Right ventricle myocardium inferior (tissue), 1 donor: ENCODE measurements at regions not wholly inside any gene's neighbourhood (a gene's known extent, or its start where the extent isn't known, plus 50 kb on each side); places are given as distances from the start of the nearest gene placed in this dataset.

Experiments used
- ATAC-seq: fragments of 200-7000 bp; cut with Tn5 transposase; one replicate; pipeline ENCODE4 v1.9.1; 2020; ENCODE audit warnings: mild to moderate bottlenecking, moderate library complexity
- DNase-seq: peaks from one replicate; pipeline ENCODE4 v3.0.0; 2021; ENCODE audit errors: missing footprints
- intact Hi-C: fragments of 100-400 bp; cut with DNase I; formaldehyde crosslinking; loops from one replicate; pipeline ENCODE4 v1.11.0; 2022
- donor health status: DM: no; HTN: yes; CAD: no; lungs with severe emphysema.

DNA sequence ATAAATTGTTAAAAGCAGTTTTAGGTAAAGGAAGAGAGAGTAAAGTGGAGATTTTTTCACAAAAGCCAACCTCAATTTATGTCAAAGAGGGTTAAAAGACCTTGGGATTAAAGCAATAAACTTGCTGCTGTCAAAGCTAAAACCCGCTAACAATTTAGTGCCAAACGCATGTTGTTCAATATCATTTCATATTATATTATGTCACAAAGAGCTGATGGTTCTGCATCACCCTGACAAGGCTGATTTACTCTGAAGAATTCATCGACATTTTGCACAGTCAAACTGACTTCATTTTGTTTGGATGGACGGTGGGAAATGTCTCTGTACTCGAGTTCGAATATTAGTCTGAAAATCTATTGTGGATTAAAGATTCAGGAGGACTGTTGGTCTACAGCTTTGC lies 315.8 kb upstream of the TSHZ3 start:
- intact Hi-C loops, result no loop called here

DNA sequence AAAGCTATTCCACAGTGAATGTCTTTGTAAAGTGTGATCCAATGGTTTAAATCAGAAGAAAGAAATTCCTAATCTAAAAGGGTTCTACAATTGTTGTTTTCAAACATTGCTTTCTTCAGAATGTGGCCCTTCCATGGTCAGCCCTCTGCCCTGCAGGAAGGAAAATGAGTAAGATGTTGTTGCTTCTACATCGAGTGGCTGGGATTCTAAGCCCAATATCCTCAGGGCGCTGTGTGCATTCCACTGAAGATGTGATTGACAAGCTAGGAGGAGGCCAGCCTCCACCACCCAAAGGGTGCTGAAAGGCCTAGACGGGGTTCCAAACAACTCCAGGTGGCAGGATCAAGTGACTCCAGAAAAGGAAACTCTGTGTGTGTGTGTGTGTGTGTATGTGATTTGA lies 316.9 kb upstream of the TSHZ3 start:
- ATAC-seq, result no peak
- intact Hi-C loops, result no loop called here
- peak; percentile 69 for DNase-seq

More for the DNA sequence above, 315.8 kb upstream of the TSHZ3 start:
- ATAC-seq (no peak), DNase-seq (no peak)

DNA sequence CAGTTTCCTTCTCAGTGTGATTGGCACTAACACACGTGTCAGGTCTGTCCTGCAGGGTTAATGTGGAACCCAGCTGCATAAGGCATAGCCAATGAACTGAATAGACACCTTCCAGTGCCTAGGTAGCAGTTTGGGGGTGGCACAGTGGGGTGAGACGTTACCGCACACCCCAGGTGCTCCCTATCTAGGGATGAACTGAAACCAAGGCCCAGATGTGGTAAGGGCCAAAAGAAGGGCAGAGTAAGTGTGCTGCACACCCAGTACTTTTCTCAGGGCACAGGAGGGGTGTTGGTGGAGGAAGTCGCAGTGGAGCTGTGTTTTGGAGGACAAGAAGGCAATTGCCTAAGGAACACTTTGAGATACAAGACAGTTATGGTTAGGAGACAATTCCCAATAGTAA lies 317.9 kb upstream of the TSHZ3 start:
- no peak for DNase-seq
- intact Hi-C loops, result no loop called here
- no peak for ATAC-seq

DNA sequence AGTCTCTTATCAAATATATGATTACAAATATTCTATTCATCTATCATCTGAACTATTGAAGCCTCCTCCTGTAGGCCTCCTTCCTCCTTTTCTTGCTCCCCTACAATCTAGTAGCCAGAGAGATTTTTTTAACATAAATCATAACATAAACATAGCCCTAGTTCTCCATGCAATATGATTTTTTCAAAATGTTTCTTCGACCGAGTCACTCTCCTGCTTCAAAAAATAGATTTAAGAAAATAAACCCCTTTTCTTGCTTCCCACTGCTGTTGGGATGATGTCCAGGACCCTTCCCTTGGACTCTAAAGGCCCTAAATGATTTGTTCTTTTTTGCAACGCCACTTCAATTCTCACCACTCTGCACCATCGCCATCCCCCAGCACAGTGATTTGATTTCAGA lies 319.7 kb upstream of the TSHZ3 start:
- no peak for ATAC-seq
- DNase-seq, result no peak
- intact Hi-C loops, result no loop called here

DNA sequence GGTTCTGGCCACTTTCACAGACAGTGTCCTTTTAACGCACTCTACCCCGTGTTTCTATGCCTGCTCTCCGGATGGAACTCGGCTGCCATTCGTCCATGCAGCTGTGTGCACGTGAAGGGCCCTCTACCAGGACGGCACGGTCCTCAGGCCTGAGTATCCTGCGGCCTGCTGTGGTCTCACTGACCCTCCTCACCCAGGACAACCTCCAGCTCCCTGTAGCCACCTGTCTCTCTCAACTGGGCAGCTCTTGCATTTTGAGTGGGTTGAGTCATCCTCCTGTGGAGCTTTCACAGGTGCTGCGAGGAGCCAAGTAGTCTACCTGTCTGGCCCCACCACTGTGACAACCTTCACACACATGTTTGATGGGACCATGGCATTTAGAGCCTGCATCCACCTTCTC lies 321.7 kb upstream of the TSHZ3 start:
- no peak for ATAC-seq
- intact Hi-C loops, result no loop called here
- DNase-seq, result no peak

DNA sequence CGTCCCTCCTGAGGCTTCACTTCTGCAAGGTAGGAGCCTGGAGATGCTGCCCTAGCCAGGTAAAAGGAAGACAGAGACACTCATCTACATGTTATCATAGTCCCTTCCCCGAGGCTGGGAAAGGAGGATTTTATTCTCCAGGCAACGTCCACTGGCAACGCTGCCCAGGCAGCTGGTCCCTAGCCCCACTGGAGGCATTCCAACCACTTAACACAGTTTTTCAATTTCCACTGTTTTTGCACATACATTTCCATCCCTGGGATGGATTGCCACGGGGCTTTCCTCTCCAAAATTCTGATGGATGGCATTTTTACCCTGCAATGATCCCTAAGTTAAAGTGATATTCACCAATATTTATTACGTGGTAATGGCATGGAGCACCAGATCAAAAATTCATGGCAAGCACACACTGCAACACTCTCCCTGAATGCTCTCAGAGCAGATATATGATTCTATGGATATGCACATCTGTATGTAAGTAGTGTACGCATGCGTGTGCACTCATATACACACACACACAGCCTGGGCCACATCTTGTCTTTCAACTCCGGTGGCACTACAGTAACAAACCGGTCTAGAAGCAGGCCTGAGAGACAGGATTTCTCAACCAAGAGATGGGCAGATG lies 322.3 kb upstream of the TSHZ3 start:
- intact Hi-C loops, result no loop called here
- ATAC-seq, result no peak
- no peak for DNase-seq

DNA sequence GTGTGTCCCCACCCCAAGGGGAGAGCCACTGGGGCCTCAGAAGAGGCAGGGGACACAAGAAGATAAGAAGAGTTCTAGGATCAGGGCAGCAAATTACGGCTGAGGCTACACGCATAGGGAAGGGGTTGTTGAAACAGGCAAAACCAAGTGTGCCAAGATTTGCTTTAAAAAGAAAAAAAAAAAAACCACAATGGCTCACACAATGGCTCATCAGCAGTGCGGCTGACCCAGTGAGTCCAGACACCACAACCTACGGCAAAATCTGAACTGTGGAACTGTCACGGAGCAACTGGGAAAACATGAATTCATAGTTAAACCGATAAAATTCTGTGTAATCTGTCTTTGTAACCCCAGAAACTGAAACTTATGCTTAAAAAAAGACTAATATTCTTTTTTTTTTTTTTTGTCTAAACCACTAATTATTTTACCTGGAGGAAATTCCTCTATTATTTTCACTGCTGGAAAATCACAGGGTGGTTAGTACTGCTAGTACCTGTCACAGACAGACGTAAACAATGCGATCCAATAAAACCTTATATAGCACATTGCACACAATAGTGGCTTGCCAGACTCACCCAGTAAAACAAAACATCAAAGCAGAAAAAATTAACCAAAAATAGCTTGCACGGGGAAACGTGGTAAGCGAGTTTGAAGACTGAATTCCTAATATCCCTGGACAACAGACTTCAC lies 325.4 kb upstream of the TSHZ3 start:
- intact Hi-C loops, result no loop called here
- no peak for DNase-seq
- ATAC-seq, result no peak

DNA sequence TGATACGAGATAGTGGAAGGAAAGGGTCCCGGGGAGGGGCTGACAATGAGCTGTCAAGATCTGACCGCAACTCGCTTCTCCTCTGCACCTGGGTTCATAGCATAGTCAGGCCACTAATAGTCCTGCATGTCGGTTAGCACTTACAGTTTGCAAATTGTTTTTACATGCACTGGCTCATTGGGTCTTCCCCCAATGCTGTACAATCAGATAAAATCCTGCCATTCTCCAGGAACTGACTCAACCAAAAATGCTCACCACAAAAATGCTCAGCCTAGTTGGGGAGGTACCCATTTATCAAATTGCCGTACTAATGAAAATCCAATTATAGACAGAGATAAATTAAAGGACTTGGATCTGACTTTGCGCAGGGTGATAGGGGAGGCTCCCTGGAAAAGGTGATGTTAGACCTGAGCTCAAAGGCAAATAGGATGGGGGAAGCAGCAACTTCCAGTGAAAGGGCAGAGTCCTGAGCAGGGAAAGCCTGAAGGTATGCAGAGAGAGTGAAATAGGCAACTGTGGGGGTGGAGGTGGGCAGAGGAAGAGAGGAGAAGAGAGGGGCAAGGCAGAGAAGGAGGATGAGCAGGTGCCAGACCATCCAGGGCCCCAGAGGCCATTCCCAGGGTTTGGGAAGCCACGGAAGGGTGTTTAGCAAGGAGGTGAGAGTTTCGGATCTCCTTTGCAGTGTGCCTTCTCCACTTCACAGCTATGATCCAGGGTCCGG lies 326.1 kb upstream of the TSHZ3 start:
- intact Hi-C loops, result no loop called here
- DNase-seq (no peak), ATAC-seq (no peak)

DNA sequence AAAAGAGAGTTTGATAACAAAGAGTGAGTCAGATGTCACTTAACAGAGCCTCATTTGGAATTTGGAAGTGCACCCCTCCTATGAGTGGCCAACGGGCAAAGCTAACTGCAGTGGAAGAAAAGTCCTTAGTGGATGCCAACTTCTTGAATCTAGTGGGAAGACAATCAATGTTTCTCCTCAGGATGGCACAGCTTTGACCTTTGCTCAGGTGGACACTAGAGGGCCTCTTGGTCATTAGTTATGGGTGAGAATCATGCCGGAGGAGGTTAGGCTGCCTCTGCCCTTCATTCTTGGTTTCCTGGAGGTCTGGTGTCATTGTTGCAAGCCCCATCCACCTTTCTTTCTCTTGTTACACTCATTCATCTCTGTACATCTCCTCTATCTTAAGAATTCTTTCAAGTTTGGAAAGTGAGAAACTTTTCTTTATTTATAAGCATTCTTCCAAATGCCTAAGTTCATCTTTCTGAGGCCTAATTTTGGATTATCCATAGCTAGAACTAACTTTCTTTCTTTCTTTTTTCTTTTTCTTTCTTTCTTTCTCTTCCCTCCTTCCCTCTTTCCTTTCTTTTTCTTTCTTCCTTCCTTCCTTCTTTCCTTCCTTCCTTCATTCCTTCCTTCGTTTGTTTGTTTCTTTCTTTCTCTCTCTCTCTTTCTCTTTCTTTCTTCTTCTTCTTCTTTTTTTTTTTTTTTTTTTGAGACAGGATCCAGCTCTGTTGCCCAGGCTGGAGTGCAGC lies 327.2 kb upstream of the TSHZ3 start:
- intact Hi-C loops, result loop anchor here (1.0 to 2.0 kb wide), 2 partner anchors 365 to 548 kb away; no protein-coding TSS in a partner anchor
- ATAC-seq (no peak), DNase-seq (no peak)

DNA sequence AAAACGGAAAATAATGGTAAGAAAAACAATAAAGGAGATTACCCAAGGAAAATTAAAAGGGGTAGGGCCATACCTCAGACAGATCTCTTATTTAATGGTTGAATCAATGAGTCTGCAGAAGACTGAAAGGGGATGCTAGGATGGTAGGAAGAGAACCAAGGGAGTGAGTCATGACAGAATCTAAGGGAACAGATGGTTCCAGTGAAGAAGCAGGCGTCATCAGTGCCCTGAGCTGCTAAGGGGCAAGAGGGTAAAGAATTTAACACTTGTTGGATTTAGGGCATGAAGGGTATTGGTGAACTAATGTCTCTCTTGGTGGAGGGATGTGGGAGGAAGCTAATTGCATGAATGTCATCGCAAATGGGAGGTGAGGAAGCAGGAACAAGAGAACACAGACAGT lies 329.2 kb upstream of the TSHZ3 start:
- DNase-seq (no peak), ATAC-seq (no peak)
- intact Hi-C loops, result no loop called here

DNA sequence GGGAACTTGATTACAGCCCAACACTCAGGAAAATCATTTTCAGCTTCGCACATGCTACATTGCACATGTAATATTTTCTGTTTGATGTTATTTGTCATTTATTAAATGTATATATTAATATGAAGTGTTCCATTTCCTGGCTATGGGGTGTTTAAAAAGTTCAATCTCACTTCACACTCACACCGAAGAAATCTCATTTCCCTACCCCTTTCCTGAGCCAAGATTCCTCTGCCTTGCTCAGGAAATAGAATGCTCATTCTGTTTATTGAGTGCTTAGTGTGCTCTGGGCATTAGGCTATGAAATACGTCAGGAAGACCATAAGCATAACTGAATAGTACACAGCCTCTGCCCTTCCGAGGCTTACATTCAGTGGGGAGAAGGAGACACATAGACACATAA lies 331.9 kb upstream of the TSHZ3 start:
- no peak for DNase-seq
- intact Hi-C loops, result no loop called here
- ATAC-seq, result no peak

DNA sequence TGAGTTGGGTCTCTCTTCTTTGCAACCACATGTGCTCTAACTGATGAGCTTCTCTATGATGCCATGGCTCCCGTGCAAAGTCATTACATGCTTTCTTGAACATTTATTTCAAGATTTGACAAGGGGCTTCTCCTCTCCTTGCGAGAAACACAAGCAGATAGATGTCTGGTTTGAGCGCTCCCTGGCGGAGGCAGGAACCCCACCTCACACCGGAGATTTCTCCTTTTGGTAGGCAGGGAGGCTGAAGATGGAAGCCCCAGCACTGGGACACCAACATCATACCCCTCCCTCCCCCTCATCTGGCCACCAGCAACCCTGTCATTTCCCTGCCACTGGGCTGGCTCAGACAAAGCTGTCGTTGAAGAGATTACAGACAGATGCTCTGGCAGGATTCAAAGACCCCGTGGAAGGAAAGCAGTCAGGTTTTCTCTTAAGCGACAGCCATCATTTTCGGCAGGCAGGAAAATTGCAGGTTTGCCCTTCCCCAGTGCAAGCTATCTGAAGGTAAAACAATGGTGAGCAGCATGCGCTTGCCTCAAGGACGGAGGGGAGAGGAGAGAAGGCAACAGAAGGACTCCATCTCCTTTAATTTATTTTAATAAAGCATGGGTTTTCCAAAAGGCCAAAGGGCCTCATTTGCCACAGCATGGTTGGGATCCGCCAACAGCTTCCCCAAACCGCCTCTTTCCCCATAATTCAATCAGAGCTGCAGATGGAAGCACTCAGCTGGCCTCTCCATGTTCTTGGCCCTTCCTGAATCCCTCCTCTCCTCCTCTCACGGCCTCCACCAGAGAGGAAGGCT lies 344.1 kb upstream of the TSHZ3 start:
- ATAC-seq, result no peak
- no peak for DNase-seq
- intact Hi-C loops, result no loop called here

DNA sequence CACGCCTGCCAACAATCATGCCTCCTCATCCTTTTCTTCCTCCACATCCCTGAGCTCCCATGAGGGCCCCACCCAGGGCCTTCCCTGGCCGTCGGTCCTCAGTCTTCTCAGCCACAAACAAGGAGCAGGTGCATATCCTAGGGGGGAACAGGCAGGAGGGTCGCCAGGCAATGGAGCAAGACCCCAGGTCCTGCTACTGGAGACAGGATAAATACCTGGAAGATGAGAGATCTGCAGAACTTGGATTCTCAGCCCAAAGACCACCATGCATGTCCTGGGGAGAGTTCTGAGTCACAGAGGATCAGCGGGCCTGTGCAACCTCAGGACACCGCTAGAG lies 344.7 kb upstream of the TSHZ3 start:
- intact Hi-C loops, result no loop called here
- DNase-seq (no peak), ATAC-seq (no peak)

DNA sequence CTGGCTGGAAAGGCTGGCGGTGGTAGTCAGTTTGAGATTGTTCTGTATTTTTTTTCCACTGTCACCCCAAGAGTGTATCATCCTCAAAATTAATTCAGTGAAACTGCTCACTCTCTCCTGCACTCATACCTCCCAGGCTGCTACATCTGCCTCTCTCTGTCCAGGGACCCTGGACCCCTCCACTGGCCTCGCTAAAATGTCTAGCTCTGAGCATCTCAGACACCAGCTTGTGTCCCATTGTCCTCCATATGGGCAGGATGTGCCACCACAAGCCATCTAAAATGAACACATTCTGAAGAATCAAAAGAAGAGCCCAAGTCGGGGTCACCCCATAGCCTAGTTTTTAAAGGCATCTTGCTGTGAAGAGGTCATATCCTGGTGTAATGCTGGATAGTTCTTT lies 345.5 kb upstream of the TSHZ3 start:
- ATAC-seq, result no peak
- intact Hi-C loops, result no loop called here
- no peak for DNase-seq

DNA sequence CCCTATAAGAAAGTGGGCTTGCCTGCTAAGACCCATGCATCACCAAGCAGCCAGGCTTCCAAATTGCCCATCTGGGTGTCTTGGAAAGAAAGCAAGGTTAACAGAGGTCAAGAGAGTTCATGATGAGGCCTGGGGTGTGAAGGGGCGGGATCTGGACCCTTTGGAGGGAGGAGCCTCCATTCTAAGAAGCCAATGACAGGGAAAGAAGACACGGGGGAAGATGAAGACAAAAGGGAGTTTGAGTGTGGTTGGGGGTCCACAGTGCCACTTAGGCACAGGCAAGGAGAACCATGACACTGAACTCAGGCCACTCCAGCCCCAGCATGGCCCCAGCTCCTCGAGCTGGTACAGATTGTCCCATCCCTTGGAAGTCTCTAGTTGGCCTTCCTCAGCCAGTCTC lies 350.2 kb upstream of the TSHZ3 start:
- intact Hi-C loops, result no loop called here
- ATAC-seq, result no peak
- no peak for DNase-seq

DNA sequence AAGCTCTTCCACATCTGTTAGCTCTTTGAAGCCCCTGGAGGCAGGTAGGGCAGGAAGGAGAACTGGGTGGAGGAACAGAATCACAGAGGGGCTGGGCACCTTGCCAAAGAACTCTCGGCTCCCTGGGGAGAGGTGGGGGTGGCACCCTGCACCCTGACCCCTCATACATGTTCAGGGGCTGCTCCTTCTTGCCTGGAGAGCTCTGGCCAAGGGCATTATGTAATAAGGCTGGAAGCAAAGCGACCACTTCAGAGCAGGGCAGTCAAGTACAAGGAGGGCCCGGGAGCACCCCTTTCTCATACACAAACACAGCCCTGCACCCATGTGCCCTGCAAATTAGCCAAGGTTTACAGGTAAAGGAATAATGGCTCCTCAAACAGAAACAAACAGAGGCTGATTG lies 351.9 kb upstream of the TSHZ3 start:
- DNase-seq (no peak), ATAC-seq (no peak)
- intact Hi-C loops, result no loop called here

DNA sequence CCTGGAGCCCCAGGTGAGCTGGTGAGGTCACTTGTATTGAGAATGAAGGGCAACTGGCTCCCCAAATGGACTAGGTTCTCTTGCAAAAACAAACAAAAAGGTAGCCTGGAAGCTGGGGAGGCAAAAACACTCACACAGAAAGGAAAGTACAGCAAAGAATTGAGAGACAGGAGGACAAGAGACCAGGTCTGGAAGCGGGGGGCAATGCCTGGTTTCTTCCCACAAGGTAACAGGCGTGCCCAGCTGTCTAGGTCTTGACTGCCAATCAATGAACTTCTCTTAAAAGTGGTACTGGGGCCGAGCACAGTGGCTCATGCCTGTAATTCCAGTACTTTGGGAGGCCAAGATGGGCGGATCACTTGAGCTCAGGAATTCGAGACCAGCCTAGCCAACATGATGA lies 356.4 kb upstream of the TSHZ3 start:
- no peak for DNase-seq
- intact Hi-C loops, result no loop called here
- no peak for ATAC-seq

DNA sequence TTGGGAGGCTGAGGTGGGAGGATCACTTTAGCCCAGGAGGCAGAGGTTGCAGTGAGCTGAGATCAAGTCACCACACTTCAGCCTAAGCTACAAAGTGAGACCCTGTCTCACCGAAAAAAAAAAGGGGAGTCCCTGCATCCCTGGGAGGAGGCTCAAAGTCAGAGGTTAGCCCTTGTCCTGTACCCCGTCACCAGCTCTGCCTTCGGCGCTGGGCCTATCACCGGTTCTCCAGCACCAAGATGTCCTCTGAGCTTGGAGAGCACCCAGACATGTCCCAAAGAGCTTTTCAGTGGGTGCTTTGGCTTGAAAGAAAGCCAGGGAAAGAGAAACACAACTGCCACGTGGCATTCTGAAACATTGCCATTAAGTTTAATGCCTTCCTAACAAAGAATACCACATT lies 356.9 kb upstream of the TSHZ3 start:
- ATAC-seq (no peak), DNase-seq (no peak)
- intact Hi-C loops, result no loop called here
